MM.1S (cell line): ENCODE measurements at regions not wholly inside any gene's neighbourhood (a gene's known extent, or its start where the extent isn't known, plus 50 kb on each side); places are given as distances from the start of the nearest gene placed in this dataset.

Source experiments
- DNase-seq: peaks from one replicate; pipeline ENCODE4 v3.0.0-alpha.2; 2015
- H2AFZ ChIP-seq: fragments of 300-600 bp; sonication (generic); 2 replicates; pipeline ENCODE4 v1.6.0; 2016; ENCODE audit warnings: antibody characterized with exemption, low read length
- H3F3A ChIP-seq: fragments of 300-600 bp; sonication (generic); 2 replicates; pipeline ENCODE4 v1.6.1; 2016; ENCODE audit warnings: mild to moderate bottlenecking, antibody characterized with exemption, low read length, moderate library complexity, mixed read lengths; ENCODE audit not compliant: insufficient read depth
- H3K27ac ChIP-seq: fragments of 300-600 bp; sonication (generic); 2 replicates; pipeline ENCODE4 v1.5.1; 2016; ENCODE audit warnings: mild to moderate bottlenecking, low read length
- H3K27me3 ChIP-seq: fragments of 300-600 bp; sonication (generic); replicated peaks from 2 replicates; pipeline ENCODE4 v1.6.0; 2016; ENCODE audit warnings: low read length; ENCODE audit not compliant: insufficient read depth
- H3K36me3 ChIP-seq: fragments of 300-600 bp; sonication (generic); replicated peaks from 2 replicates; pipeline ENCODE4 v1.6.1; 2016; ENCODE audit warnings: mild to moderate bottlenecking, low read length, mixed read lengths; ENCODE audit not compliant: insufficient read depth
- H3K4me1 ChIP-seq: fragments of 300-600 bp; sonication (generic); 2 replicates; pipeline ENCODE4 v1.6.1; 2016; ENCODE audit warnings: low read length, mixed read lengths
- H3K4me2 ChIP-seq: fragments of 300-600 bp; sonication (generic); 2 replicates; pipeline ENCODE4 v1.6.0; 2016; ENCODE audit warnings: low read depth, low read length
- H3K4me3 ChIP-seq: fragments of 300-600 bp; sonication (generic); 2 replicates; pipeline ENCODE4 v1.5.1; 2016; ENCODE audit warnings: low read length, mixed read lengths
- H3K79me2 ChIP-seq: fragments of 300-600 bp; sonication (generic); 2 replicates; pipeline ENCODE4 v1.6.1; 2016; ENCODE audit warnings: mixed run types, low read length, mixed read lengths
- H3K9ac ChIP-seq: fragments of 300-600 bp; sonication (generic); 2 replicates; pipeline ENCODE4 v1.6.1; 2016; ENCODE audit warnings: low read length, mixed read lengths
- H3K9me2 ChIP-seq: fragments of 300-600 bp; sonication (generic); replicated peaks from 2 replicates; pipeline ENCODE4 v1.6.1; 2016; ENCODE audit warnings: mild to moderate bottlenecking, low read length, mixed read lengths; ENCODE audit not compliant: insufficient read depth
- H3K9me3 ChIP-seq: fragments of 300-600 bp; sonication (generic); replicated peaks from 2 replicates; pipeline ENCODE4 v1.6.1; 2016; ENCODE audit warnings: mild to moderate bottlenecking, low read length, mixed read lengths; ENCODE audit not compliant: insufficient read depth
- H4K20me1 ChIP-seq: fragments of 300-600 bp; sonication (generic); 2 replicates; pipeline ENCODE4 v1.6.1; 2016; ENCODE audit warnings: mild to moderate bottlenecking, low read length, moderate library complexity, mixed read lengths; ENCODE audit not compliant: insufficient read depth
- EZH2 ChIP-seq: fragments of 300-600 bp; sonication (generic); optimal IDR thresholded peaks from 2 replicates; pipeline ENCODE3; 2017; ENCODE audit warnings: low read depth, mild to moderate bottlenecking, antibody characterized with exemption, low read length, mixed read lengths
- EZH2phosphoT487 ChIP-seq: fragments of 300-600 bp; sonication (generic); IDR thresholded peaks from 2 replicates; pipeline ENCODE4 v1.6.1; 2018; ENCODE audit warnings: antibody characterized with exemption, low read length
- TF ChIP-seq, protein P1 (sequence below): fragments of 300-600 bp; sonication (generic); IDR thresholded peaks from 2 replicates; pipeline ENCODE4 v1.5.1; 2016; ENCODE audit warnings: antibody characterized with exemption, low read length, mixed read lengths

GRCh38 chr16:74029115-74029792 is 267.4 kb upstream of the PSMD7 start:
- H3K4me1 ChIP-seq, result no peaks in the 10 kb centered on the region
- H3F3A ChIP-seq, result no peaks in the 10 kb centered on the region
- H3K36me3 ChIP-seq, result no peaks in the 10 kb centered on the region
- no peaks in the 10 kb centered on the region for H3K79me2 ChIP-seq
- H3K9me3 ChIP-seq, result no peaks in the 10 kb centered on the region
- no peak for TF ChIP-seq EZH2
- no peak for TF ChIP-seq EZH2phosphoT487
- TF ChIP-seq, protein P1, sequence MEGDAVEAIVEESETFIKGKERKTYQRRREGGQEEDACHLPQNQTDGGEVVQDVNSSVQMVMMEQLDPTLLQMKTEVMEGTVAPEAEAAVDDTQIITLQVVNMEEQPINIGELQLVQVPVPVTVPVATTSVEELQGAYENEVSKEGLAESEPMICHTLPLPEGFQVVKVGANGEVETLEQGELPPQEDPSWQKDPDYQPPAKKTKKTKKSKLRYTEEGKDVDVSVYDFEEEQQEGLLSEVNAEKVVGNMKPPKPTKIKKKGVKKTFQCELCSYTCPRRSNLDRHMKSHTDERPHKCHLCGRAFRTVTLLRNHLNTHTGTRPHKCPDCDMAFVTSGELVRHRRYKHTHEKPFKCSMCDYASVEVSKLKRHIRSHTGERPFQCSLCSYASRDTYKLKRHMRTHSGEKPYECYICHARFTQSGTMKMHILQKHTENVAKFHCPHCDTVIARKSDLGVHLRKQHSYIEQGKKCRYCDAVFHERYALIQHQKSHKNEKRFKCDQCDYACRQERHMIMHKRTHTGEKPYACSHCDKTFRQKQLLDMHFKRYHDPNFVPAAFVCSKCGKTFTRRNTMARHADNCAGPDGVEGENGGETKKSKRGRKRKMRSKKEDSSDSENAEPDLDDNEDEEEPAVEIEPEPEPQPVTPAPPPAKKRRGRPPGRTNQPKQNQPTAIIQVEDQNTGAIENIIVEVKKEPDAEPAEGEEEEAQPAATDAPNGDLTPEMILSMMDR, result no peak
- no peak overlapping the region for H3K4me3 ChIP-seq
- no peaks in the 10 kb centered on the region for H4K20me1 ChIP-seq
- no peaks in the 10 kb centered on the region for H3K9me2 ChIP-seq
- no peak overlapping the region for H2AFZ ChIP-seq
- H3K27ac ChIP-seq, result no peak overlapping the region
- no peak for DNase-seq
- H3K9ac ChIP-seq, result no peak overlapping the region
- no peaks in the 10 kb centered on the region for H3K27me3 ChIP-seq
- no peak overlapping the region for H3K4me2 ChIP-seq

GRCh38 chr16:74026373-74027281 is 270.0 kb upstream of the PSMD7 start:
- Histone ChIP-seq H3K27ac (no peak overlapping the region), H3K36me3 (no peaks in the 10 kb centered on the region), H3K4me3 (no peak overlapping the region), H3K4me2 (no peak overlapping the region), H3K27me3 (no peaks in the 10 kb centered on the region), H2AFZ (no peak overlapping the region), H3K4me1 (no peaks in the 10 kb centered on the region), H3K79me2 (no peaks in the 10 kb centered on the region), H3K9ac (no peak overlapping the region), H3F3A (no peaks in the 10 kb centered on the region), H3K9me2 (no peaks in the 10 kb centered on the region), H4K20me1 (no peaks in the 10 kb centered on the region), H3K9me3 (no peaks in the 10 kb centered on the region)
- TF ChIP-seq EZH2phosphoT487 (no peak), EZH2 (no peak)
- TF ChIP-seq, protein P1, result no peak
- DNase-seq, result no peak

GRCh38 chr16:74024953-74025352 is 271.7 kb upstream of the PSMD7 start:
- no peak for TF ChIP-seq EZH2phosphoT487
- TF ChIP-seq, protein P1, result no peak
- no peak for TF ChIP-seq EZH2
- Histone ChIP-seq H3K4me3 (no peak overlapping the region), H3K79me2 (no peaks in the 10 kb centered on the region), H3K27ac (no peak overlapping the region), H2AFZ (no peak overlapping the region), H3K9me3 (no peaks in the 10 kb centered on the region), H3F3A (no peaks in the 10 kb centered on the region), H3K36me3 (no peaks in the 10 kb centered on the region), H4K20me1 (no peaks in the 10 kb centered on the region), H3K9me2 (no peaks in the 10 kb centered on the region), H3K27me3 (no peaks in the 10 kb centered on the region), H3K9ac (no peak overlapping the region), H3K4me2 (no peak overlapping the region), H3K4me1 (no peaks in the 10 kb centered on the region)
- DNase-seq, result no peak
